HG03066 (cell line): ENCODE measurements at regions not wholly inside any gene's neighbourhood (a gene's known extent, or its start where the extent isn't known, plus 50 kb on each side); places are given as distances from the start of the nearest gene placed in this dataset.
"Not testable (repeated sequence)": the region's sequence is repeated elsewhere in the genome, so short reads cannot be mapped to it uniquely, and the experiment has no call there.

Experiments
- ATAC-seq: cut with Tn5 transposase; IDR thresholded peaks from one replicate; pipeline ENCODE4 v1.9.1; 2021; ENCODE audit warnings: low read depth; ENCODE audit not compliant: unreplicated experiment

DNA sequence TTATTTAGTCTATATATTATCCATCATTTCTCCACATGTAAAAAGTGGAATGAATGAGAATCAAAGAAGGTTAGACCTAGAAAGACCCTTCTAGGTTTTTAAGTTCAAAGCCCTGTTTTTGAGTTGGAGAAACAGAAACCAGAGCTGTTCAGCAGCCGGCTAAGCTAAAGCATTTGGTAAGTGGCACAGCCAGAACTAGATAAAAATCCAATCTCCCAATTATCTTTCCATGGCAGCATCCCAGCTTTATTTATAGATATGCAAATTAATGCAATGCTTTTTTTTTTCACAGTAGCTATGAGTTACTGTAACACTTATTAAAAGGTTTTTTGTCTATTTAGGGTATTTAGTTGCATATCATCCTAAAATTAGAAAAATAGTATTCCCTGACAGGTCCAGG, 85.1 kb downstream of the NIBAN1 start:
- ATAC-seq: no peak

DNA sequence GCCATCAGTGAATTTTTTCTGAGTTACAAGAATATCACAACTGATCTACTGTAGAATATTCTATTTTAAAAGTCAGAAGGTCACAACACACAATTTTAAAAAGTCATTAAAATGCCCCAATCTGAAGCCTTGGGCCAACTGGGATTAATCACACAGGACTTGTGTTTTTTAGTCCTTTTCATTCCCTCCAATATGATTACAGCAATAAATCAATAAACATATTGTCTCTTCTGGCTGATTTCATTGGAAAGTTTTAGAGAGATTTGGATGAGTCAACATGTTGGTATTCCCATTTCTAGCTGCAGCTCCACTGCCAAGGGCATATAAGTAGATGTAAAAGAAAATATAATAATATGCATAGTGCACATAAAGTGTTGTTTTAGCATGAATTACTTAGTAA, 85.8 kb downstream of the NIBAN1 start:
- no peak for ATAC-seq

DNA sequence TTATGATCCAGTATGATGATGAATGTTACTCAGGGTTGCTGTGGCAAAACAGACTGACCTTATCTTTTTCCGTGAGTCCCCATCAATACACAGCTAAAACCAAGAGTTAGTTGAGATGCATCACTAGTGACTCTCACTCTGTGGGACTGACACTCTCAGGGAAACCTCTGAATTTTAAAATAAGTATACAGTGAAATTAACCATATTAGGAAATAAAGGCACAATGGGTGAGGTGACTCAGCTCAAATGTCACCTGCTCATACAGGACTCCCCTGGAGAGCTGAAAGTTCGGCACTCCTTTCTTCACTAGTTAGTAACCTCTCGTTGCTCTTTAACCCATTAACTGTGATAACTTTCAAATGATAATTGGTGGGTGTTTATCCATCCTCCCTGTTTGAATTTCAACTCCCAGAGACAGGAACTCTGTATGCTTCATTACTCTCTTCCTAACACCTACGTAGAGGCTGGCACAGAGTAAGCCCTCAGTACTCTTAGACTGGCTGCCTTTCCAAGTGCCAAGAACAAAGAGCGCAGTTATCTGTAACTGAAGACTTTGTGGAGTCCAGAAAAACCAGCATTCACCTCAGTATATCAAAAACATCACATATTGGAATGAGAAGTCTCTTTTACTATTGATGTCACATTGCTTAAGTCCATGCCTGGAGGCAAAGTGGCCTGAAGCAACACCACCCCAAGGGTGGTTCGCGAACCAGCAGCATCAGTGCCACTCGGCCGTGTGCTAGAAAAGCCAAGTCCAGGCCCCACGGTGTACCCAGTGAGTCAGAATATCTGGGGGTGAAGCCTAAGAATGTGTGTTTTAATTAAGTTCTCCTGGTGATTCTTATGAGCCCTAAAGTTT, 91.1 kb downstream of the NIBAN1 start:
- no peak for ATAC-seq

DNA sequence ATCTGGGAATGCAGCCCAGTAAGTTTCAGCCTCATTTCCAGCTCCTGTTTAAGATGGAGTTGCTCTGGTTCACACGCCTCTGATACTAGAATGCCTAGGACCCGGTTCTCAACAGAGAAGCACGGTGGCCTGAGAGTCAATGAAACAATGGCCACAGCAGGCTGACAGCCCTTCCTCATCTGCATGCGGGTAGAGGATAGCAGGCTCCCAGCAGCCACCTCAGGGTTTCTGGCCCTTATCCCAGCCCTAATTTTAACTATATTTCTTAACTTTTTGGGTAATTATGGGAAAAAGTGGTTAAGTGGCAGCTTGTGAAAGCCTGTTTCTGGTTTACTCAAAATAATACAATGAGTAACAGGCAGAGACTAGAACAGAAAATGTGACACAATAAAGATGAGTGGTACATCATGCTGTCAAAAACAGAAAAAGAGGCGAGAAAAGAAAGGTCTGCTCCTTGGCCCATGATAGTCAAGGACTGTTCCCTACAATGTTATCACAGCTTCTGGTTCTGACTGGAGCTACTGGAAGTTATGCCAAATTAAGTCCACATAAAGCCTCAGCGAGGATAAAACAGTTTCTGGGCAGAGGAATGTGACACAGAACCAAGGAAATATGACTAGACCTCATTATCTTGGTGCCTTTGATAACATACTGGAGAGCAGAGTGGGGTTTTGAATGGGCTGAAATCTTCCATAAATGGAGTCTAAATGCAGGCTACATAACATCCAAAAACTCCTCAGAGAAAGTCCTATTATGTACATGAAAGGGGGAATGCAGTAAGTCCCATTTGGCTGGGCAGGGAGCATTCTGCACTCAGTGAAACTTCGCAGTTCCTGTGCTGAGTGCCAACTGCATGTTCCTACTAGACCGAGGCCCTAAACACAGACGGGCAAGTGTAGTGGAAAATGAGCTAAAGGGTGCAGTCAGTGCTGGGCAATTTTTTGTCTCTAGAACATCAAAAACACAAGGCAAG, 92.1 kb downstream of the NIBAN1 start:
- no peak for ATAC-seq

DNA sequence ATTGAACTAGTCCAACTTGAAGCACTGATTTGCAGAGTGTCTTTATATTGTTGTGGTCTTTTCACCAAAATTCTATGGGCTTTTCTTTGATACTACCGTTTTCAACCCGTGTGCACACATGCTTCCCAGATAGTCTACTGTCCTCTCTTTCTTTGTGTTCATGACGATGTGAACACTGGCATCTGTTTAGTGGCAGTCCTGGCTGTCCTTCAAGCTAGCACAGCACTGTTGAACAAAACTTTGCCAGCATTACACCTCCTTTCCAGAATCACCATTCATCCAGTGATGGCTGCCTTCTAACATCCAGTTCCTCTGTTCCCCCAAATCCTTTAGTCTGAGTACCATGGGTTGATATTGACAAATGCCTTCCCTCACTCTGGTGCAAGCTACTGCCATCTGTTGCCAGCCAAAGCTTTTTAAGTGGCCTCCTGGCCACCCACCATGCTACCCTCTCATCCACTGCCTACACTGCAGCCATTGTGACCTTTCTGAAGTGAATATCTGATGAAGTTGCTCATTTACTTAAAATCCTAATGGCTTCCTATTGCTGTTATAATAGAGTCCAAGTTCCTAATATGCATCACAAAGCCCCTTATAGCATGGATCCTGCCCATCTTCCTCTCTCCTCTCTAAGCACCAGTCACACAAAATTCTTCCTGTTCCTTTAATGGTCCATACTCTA, 94.3 kb downstream of the NIBAN1 start:
- ATAC-seq: no peak

DNA sequence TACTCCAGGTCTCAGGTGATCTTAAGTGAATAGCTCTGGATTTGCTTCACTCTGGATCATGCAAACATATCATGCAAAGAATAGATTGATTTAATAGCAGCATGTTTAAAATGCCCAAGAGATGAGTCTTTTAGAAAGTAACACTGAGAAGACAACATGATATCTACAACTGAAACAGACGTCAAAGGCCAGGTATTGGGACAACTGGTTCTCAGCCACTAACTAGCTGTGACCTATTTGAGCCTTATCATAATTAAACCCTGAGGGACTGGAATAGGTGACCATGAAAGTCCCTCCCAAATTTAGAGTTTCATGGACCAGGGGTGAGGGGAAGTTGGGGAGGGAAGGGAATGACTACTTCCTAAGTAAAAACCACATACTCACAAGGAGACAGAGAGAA, 95.7 kb downstream of the NIBAN1 start:
- no peak for ATAC-seq

DNA sequence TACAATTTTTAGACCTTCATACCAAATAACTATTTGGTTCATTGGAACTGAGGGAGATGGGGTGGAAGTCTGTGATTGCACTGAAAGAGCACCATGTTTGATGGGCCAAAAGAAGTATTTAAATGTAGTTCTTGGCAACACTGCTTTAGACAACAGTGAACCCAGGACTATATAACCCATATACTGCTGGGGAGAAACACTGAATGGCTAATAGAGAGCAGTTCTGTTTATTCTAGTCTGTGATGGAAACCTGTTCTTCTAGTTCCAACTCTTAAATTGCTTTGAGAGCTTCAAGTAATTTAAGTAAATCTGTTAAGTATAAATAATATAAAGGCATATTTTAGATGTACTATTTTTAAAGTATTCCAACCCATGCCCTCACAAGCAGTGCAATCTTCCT, 96.3 kb downstream of the NIBAN1 start:
- no peak for ATAC-seq

DNA sequence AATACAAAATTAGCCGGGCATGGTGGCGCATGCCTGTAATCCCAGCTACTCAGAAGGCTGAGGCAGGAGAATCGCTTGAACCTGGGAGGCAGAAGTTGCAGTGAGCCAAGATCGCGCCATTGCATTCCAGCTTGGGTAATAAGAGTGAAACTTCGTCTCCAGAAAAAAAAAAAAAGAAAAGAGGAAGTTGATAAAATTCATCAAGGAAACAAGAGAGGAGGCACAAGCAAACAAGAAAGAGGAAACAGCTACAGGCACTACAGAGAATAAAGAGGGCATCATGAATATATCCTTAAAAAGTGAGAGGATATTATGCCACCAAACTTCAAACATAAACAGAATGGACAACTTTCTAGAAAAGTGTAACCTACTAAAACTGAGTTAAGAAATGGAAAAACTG, 98.3 kb downstream of the NIBAN1 start:
- not testable (repeated sequence) for ATAC-seq

DNA sequence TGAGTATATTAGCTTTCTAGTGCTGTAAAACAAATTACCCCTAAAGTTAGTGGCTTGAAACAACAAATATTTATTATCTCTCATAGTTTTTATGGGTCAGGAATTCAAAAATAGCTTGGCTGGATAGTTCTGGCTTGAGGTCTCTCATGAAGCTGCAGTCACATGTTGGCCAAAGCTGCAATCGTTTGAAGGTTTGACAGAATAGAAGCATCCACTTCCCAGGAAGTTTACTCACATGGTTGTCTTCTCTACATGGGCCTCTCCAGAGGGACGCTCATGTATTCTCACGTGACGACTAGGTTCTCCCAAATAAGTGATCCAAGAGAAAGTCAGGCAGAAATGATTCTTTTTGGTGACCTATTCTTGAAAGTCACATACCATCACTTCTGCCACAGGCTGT, 99.1 kb downstream of the NIBAN1 start:
- ATAC-seq: no peak

DNA sequence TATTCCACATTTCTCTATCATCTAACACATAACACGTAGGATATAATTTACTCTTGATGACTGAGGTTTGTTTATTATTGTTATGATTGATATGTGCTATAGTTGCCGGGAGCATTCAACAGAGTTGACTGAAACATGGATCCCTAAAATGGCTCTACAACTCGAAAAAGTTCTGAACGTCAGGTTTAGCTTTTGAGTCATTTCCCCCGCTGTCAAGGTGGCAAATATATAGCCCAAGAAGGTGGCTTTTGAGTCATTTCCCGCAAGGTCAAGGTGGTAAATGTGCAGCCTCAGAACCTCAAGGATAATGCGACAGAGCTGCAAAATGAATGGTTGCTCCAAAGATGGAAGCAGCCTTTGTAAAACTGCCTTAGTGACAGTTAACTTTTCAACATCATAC, 104.0 kb downstream of the NIBAN1 start:
- ATAC-seq: no peak

DNA sequence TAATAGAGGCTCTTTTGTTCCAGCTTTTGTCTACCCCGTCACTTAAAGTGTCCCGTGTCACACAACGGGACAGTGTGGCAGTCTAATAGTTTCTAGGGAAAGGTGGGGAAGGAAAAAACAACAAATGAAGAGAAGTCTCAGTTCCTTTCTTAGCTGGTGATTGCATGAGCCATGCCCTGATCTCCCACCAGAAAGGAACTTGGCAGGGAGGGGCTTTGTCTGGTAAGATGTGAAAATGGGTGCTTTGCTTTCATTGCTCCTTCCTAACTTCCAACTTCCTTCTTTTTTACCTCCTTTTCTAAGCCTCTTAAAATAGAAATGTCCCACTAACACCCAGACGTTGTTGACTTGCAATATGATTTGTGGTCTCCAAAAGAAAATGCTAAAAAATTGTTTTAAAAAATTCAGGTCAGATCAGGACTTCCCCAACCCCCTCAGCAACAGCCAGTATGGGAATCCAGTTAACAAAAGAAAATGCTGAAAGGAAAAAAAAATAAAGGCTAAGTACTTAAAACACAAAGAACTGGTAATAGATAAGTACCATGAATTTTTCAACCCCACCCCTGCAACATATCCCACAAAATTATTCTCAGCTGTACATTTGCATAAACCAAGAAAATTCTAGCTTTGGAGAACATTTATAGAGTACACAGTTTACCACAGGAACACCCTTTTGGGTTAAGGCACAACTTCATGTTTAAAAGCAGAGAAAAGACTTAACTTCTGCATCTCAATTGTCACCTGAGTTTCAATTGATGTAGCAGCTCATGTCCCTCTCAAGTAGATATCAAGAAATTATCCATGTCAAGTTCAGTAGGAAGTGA, 106.2 kb downstream of the NIBAN1 start:
- no peak for ATAC-seq

DNA sequence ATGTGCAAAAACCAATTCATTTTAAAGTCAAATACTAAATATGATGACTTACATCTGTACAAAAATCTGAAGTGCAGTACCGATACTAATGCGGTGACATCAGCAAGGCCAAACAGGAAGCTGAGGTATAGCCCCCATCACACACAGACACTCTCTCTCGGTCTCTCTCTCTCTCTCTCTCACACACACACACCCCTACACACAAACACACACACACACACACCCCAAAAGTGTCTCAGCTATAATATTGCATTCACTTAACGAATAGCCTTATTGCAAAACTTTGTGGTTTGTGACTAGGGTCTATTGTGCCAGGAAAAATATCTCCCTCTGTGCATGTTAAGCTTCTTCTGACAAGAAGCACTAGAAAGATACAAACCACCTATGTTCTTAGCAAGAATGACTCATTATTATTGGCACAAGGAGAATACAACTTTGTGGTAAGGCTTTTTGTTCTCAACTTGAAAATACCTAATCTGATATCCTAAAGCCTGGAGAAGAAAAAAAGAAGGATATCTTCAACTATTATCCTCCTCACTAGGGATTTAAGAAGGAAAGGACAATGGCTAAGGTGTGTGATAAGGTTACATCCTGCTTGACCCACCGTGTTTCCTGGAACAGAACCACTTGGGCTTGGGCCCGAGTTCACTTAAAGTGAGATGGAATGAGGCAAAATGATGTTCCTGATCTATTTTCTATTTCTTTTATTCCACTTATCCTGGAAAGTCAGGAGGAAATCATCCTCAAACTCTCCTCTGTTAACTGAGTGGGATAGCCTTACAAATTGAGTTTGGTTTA, 107.1 kb downstream of the NIBAN1 start:
- peak; percentile 95 for ATAC-seq

DNA sequence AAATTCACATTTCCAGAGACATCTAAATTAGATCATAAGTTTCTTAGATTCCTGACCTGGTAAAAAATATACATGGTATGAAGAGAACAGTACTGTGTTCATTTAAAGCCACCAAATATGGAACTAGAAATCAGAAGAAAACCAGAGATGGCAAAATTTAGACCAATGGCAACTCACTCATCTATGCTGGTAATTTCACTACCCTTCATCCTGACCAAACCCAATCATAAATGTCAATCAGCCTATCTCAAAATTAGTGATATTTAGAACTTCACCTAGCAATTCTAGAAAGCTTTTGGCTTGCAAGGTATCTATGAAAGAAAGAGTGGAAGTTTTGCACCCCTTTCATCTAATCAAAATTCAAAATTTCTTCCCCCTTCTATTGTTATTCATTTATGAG, 107.7 kb downstream of the NIBAN1 start:
- peak; percentile 13 for ATAC-seq

DNA sequence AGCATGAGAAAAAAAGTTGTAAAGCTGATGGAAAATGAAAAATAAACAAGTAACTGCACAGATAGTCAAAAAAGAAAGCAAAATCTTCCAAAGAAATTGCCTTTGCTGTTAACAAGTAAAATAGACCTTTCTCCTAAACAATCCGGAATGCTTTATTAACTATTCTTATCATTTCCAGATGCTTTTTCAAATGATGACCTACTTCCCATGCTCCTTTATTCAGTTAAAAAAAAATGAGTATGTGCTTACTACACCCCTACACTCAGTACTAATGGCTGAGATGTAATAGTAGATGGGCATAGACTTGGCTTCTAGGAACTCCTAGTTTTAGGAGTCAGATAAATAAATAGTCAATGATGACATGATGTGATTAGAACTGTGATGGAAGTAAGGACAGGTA, 108.5 kb downstream of the NIBAN1 start:
- no peak for ATAC-seq

DNA sequence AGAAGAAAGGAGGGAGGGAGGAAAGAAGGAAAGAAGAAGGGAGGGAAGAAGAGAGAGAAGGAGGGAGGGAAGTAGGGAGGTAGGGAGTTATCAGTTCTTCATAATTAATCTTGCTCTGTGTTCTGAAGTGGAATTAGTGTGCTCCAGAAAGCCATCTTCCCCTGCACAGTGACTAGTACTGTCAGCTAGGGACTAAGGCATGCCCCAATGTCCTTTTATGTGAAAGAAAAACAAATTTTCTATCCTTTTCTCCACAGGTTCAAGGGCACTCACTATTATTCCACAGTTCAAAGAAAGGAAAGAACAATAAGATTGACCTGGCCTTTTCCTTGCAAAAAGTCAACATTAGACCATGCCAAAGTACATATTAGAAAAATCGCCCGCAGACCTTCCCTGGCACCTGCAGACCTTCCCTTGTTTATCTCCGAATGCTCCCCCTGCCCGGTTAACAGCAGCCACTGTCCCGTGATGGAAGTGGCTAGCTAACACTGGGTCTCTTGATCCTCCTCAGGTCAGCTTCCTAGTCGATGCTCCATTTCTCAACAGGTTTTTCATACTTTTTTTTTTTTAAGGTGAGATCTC, 107.2 kb upstream of the EDEM3 start:
- no peak for ATAC-seq

DNA sequence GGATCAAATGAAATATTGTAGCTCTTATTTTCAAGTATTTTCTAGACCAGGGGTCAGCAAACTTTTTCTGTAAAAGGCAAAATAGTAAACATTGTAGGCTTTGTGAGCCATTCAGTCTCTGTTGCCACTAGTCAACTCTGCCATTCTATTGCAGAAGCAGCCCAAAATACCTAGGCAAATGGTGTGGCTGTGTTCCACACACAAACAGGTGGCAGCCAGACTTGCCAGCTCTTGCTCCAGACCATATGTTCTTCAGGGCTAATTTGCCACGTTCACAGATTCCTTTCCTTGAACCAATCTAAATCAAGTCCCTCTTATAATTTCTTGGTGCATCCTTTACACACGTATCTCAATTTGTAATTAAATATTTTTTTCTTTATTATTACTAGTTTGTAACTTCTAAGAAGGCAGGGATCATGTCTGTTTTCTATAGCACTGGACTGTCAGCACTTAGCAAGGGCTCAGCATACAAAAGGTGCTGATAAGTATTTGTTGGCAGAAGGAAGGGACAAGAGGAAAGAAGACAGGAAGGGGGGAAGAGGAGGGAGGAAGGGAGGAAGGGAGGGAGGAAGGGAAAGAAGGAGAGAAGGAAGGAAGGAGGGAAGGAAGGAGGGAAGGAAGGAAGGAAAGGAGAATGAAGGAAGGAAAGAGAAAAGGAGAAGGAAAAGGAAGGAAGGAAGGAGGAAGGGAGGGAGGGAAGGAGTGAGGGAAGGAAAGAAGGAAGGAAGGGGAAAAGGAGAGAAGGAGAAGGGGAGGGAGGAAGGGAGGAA, 106.5 kb upstream of the EDEM3 start:
- ATAC-seq: peak; percentile 61

DNA sequence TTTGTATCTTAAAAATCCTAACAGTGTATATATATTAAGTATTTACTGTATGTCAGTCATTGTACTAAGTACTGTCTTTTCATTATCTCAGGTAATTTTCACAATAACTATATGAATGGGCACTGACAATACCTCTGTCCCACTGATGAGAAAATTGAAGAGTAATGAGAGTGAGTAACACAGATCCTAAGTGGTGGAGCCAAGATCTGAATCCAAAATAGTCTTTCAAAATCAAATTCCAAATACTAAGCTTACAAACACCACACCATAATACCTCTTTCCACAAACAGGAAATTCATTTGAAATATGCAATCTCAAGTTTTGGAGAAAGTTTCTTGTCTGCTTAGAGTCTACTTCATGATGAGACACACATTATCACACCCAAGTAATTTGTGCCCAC, 105.9 kb upstream of the EDEM3 start:
- ATAC-seq: peak; percentile 8

DNA sequence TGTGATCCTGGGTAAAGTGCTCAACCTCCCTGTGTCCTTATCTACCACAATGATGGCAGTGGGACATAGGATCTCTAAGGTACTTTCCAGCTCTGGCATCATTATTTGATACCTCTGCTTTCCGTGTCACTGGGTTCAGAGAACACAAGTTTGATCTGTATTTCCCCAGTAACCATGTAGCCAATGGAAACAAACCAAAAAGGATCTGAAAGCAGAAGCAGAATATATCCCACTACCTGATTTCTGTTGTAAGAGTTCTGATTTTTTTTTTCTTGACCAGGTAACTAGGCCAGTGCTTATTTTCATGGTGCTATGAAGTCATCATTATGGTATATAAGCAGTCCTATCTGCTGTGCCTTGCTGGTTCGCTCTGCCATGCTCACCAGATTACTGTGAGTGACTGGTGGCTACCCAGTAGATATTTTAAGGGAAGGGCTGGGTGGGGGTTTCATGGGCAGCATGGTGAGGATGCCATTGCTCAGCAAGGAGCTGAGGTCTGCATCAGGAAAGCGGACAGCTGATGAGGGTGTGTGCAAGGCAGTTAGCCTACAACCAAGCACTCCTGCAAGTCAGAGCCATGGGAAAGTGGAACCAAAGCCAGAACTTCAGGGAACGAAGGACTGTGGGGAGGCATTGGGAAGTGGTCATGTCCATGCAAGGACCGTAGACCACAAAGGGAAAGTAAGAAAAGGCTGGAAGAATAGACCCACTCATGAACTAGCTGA, 104.9 kb upstream of the EDEM3 start:
- peak; percentile 43 for ATAC-seq
